HG02973 (cell line): ENCODE measurements at regions not wholly inside any gene's neighbourhood (a gene's known extent, or its start where the extent isn't known, plus 50 kb on each side); places are given as distances from the start of the nearest gene placed in this dataset.

ENCODE experiments used
- ATAC-seq: cut with Tn5 transposase; IDR thresholded peaks from one replicate; pipeline ENCODE4 v1.9.1; 2021; ENCODE audit warnings: moderate library complexity; ENCODE audit not compliant: unreplicated experiment

DNA sequence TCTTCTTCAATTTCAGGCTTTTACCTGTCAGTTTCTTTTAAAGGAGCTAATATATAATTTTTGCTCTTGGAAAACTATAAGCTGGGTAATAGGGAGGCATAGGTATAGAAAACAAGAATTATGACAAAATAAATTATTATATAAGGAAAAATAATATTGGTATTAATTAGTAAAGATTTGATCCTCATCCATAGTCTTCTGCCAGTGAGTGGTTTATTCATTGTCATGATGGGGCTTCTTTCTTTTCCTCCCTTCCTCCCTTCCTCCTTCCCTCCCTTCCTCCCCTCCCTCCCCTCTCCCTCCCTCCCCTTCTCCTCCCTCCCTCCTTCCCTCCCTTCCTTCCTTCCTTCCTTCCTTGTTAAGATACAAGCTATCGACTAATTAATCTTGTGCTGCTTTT, 698.6 kb downstream of the SORCS3 start:
- ATAC-seq = no peak

DNA sequence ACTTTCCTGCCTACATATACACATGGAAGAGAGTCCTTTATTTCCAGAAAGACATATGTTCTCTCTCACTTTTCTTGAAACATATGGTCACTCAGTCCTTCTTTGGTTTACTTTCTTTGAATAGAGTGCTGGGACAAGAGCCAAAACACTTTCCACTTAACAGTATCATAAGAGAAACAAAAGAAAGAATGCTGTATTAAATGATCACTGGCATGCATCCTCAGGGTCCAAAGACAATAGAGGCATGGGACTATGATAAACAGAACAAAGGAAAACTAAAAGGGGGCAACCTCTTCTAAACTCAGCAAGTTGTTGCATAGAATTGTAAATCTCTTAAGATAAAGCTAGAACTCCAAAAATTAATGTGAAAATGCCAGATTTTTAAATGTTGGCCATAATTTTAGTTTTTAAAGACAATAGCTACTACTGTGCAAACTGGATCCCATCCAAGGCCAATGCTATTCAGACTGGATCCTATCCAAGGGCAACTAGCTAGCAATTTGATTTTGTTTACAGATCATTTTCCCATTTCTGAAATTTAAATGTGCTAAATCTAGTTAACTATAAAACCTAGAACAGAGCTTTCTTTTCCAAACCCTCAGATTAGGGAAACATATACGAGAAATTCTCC, 687.5 kb downstream of the SORCS3 start:
- no peak for ATAC-seq
